ENCODE measurements at regions not wholly inside any gene's neighbourhood (a gene's known extent, or its start where the extent isn't known, plus 50 kb on each side); places are given as distances from the start of the nearest gene placed in this dataset.
A peak's percentile ranks its signal among the peaks of the same experiment; 100 is the strongest.
"Not testable (repeated sequence)": the region's sequence is repeated elsewhere in the genome, so short reads cannot be mapped to it uniquely, and the experiment has no call there.

DNA sequence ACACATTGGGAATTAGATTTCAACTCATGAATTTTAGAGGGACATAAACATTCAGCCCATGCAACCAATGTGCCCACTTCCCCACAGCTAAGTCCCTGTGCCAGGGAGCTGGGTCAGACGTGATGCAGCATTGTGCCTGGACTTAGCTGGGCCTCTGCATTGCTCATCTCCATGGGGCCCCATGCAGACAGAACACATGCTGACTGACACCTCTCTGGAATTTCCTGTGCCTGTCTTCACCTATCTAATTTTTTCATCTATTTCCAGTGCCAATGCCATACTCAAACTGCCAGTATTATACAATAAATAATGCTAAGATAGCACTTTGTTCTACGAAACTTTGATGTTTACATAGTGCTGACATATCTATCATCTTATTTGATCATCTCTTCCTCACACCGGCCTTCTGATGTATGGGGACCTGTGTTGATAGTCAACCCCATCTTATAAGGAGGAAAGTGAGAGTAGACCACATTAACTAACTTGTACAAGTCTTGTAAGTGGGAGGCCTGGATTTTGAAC lies 92.2 kb downstream of the CDC42EP3 start:
- H3K4me3 ChIP-seq (ENCODE audit: insufficient read depth, low read depth, low read length) = no peak overlapping the region
- H3K27me3 ChIP-seq (ENCODE audit: control insufficient read depth, insufficient read depth, low read length) = no peaks in the 10 kb centered on the region
- no peak for DNase-seq
- H3K36me3 ChIP-seq (replicated peaks; ENCODE audit: control insufficient read depth, insufficient read depth, low read length) = no peaks in the 10 kb centered on the region

DNA sequence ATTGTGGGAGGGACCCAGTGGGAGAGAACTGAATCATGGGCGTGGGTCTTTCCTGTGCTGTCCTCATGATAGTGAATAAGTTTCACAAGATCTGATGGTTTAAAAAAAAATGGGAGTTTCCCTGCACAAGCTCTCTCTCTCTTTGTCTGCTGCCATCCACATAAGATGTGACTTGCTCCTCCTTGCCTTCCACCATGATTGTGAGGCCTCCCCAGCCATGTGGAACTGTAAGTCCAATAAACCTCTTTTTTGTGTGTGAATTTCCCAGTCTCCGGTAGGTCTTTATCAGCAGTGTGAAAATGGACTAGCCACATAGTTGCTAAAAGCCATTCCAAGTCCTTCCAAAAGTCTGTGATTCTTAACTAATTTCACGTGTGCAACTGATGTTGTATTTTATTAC lies 91.5 kb downstream of the CDC42EP3 start:
- H3K27me3 ChIP-seq (ENCODE audit: control insufficient read depth, insufficient read depth, low read length); H3K36me3 ChIP-seq (replicated peaks; ENCODE audit: control insufficient read depth, insufficient read depth, low read length); H3K4me3 ChIP-seq (ENCODE audit: insufficient read depth, low read depth, low read length); DNase-seq: not testable (repeated sequence)

DNA sequence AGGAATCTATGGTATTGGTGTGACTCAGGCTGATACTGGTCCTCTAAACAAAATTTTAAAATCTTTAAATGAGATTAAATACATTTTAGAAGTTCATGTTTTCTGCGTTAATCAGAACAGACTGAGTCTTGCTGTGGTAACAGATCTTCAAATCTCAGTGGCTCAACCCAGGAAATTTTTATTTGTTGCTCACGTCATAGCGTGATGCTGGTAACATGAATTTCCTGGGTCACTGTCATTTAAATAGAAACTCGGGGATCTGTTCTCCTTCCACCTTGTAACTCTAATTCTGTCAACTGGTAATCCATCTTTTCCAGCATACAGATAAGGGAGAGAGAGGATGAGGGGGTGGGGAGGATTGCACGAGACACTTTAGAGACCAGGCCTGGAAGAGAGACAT lies 90.0 kb downstream of the CDC42EP3 start:
- Histone ChIP-seq H3K4me3 (ENCODE audit: insufficient read depth, low read depth, low read length) (no peak overlapping the region), H3K36me3 (replicated peaks; ENCODE audit: control insufficient read depth, insufficient read depth, low read length) (no peaks in the 10 kb centered on the region), H3K27me3 (ENCODE audit: control insufficient read depth, insufficient read depth, low read length) (no peaks in the 10 kb centered on the region)
- no peak for DNase-seq

DNA sequence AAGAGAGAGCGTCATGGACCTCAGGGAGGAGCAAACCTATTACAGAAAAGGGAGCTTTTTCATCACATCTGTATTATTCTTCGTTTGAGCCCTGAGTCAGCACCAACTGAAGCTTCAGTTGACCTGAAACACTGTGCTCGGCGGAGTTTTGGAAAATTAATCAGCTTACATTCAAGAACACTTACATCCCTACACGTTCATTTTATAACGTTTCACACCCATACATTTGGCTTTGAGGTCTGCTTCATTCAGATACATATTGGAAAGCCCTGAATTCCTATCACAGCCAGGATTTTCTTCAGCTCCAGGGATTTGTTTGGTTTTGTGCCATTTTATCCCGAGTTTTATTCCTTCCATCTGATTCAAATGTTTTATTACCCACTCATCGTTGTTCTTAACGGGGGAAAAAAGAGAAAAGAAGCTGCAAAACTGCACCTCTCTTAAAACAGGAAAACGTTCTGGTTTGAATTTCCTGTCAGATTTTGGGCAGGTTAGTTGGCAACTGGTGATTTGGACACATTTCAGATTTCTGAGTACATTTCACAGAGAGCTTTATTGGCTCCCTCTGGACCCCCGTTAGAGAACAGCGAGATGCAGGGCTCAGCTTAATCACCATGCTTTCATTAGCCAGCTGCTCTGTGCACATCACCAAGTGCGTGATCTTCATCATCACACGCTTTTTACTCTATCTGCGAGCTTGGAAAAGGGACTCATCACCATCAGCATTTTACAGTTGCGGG lies 88.8 kb downstream of the CDC42EP3 start:
- no peaks in the 10 kb centered on the region for H3K36me3 ChIP-seq (replicated peaks; ENCODE audit: control insufficient read depth, insufficient read depth, low read length)
- no peak for DNase-seq
- H3K4me3 ChIP-seq (ENCODE audit: insufficient read depth, low read depth, low read length) = no peak overlapping the region
- H3K27me3 ChIP-seq (ENCODE audit: control insufficient read depth, insufficient read depth, low read length) = no peaks in the 10 kb centered on the region

DNA sequence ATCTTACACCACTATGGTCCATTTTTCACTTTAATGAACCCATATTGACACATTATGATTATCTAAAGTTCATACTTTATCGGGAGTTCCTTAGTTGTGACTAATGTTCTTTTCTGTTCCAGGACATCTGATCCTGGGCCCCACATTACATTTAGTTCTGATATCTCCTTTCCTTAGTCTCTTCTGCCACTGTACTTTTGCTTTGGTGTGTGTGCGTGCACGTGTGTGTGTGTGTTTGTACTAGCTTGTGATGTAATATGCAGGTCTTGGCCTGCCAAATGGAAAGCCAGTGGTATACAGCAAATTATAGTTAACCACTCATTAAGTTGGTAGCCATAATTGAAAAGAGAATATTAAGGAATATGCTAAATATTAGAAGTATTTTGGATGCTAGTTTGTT lies 88.0 kb downstream of the CDC42EP3 start:
- Histone ChIP-seq H3K36me3 (replicated peaks; ENCODE audit: control insufficient read depth, insufficient read depth, low read length) (no peaks in the 10 kb centered on the region), H3K27me3 (ENCODE audit: control insufficient read depth, insufficient read depth, low read length) (no peaks in the 10 kb centered on the region), H3K4me3 (ENCODE audit: insufficient read depth, low read depth, low read length) (no peak overlapping the region)
- no peak for DNase-seq

DNA sequence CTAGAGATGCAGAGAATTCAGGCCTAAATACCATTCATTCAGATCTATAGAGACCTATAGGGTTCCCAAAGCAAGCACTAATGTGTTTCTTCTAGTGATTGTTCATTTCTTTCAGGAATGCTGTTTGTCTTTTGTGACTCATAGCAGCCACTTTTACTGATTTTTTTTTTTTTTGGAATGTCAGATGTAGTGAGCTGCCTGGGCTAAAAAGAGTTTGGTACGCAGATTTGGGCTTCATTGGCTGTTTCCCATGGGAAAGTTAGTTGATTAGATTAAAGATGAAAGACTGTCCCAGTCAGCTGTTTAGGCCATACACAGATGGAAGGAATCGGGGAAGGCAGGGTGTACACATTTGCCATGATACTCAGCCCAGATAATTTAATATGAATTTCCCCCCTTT lies 87.6 kb downstream of the CDC42EP3 start:
- Histone ChIP-seq H3K4me3 (ENCODE audit: insufficient read depth, low read depth, low read length) (no peak overlapping the region), H3K27me3 (ENCODE audit: control insufficient read depth, insufficient read depth, low read length) (no peaks in the 10 kb centered on the region), H3K36me3 (replicated peaks; ENCODE audit: control insufficient read depth, insufficient read depth, low read length) (no peaks in the 10 kb centered on the region)
- no peak for DNase-seq

DNA sequence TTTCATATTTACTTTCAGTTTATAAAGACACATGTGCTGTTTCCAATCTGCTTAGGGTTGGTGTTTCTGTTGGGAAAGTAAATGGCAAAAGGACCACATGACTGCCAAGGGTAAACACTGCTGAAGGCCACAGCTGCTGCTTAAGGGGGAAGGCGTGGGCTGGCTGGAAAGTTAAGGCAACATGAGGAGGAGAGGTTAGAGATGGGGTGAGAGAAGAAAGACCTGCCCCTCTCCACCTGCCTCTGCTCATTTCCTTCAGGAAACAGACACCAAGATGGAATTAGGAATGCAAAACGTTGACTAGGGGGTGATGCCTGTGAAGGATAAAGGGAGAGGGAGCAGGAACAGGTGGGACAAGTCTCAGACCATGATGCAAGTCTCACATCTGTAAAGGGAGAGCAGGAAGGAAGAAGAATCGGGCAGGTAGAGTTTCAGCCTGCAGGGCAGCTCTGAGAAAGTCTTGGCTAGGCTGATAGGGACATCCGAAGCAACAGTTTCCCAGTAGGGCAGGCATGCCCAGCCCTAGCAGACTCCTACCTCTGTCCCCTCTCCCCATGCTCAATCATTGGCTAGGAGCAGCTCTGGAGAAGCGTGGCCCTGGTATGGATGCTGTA lies 86.0 kb downstream of the CDC42EP3 start:
- no peak for DNase-seq
- no peaks in the 10 kb centered on the region for H3K36me3 ChIP-seq (replicated peaks; ENCODE audit: control insufficient read depth, insufficient read depth, low read length)
- no peaks in the 10 kb centered on the region for H3K27me3 ChIP-seq (ENCODE audit: control insufficient read depth, insufficient read depth, low read length)
- no peak overlapping the region for H3K4me3 ChIP-seq (ENCODE audit: insufficient read depth, low read depth, low read length)

DNA sequence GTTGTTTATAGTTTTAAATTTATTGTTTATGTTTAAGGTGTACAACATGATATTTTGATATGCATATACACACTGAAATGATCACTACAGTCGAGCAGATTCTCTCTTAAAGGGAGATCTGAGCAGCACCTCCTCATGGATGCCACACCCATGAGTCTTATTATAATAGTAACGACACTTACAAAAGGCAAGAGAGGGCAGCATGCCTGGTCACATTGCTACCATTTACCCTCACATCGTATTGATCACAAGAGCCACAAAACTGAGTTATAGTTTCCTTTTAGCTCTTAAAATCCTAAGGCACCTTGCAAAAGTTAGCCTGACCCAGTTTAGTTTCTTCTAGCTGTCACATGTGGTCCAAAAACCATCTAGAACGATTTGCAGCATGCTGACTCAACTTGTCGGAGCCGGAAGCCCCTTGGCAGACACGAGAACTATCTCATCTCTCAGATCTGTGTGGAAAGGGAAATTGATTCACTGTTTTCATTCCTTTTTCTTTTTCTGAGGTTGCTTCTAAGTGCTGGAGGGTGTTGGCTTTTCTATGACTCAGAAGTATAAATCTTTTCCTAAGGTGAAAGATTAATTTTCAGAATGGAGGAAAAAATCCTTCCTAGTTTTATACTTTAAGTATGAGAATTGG lies 85.3 kb downstream of the CDC42EP3 start:
- no peak overlapping the region for H3K4me3 ChIP-seq (ENCODE audit: insufficient read depth, low read depth, low read length)
- DNase-seq = no peak
- H3K27me3 ChIP-seq (ENCODE audit: control insufficient read depth, insufficient read depth, low read length) = no peaks in the 10 kb centered on the region
- H3K36me3 ChIP-seq (replicated peaks; ENCODE audit: control insufficient read depth, insufficient read depth, low read length) = no peaks in the 10 kb centered on the region

DNA sequence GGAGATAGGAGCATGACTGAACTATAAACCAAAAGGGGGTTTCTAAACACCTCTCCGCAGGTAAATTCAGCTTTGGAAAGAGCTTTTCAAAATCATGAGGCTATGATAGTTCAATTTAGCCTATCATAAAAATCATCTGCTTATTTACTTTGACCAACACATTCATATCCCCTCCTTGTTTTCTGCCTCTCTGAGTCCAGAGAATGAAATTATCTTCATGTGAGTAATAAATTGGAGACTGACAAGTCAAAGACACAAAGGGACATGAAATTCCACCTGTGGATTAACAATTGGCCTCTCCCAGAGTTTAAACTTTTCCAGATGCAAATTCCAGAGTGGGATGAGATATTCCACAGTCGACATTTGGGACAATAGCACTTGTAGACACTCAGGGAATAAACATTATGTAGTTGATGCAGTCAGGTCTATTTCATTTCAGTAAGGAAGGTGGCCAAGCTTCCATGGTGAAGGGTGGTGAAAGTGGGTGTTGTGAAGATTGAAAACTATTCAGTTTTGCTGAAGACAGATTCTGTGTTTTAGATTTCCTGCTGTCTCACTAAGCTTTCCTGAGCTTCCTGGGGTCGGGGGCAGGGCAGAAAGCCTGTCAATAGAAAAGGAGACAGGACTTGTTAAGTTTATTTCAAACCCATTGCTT lies 84.7 kb downstream of the CDC42EP3 start:
- Histone ChIP-seq H3K36me3 (replicated peaks; ENCODE audit: control insufficient read depth, insufficient read depth, low read length) (no peaks in the 10 kb centered on the region), H3K4me3 (ENCODE audit: insufficient read depth, low read depth, low read length) (no peak overlapping the region), H3K27me3 (ENCODE audit: control insufficient read depth, insufficient read depth, low read length) (no peaks in the 10 kb centered on the region)
- no peak for DNase-seq

DNA sequence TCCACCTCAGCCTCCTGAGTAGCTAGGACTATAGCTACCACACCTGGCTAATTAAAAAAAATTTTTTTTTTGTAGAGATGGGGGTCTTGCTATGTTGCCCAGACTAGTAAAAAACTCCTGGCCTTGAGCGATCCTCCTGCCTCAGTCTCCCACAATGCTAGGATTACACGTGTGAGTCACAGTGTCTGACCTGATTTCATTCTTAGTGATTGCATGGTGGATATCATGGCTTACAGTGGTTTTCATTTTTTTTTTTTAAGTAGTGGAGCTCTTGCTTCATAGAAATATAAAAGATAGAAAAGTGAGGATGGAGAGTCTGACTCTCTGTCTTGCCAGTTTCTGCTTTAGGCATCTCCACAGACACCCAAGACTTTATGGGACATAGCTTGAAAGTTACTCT lies 83.6 kb downstream of the CDC42EP3 start:
- H3K4me3 ChIP-seq (ENCODE audit: insufficient read depth, low read depth, low read length) = no peak overlapping the region

DNA sequence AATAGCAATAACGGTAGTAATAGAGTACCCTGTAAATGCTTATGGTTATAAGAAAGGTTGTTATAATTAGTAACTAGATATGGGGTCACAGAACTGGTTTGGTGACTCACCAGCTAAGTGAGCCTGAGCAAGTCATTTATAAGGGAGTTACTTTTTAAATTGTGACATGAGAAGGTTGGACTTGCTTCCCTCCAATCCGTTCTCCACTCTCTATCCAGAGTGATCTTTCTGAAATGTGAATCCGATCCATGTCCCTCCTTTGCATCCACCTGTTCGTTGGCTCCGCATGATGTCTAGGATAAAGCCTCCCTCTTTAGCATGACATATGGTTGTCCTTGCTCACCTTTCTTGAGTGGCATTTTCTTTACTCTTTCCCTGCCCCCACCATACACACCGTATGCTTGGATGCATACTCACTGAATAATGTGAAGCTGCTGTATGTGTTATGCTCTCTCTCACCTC lies 83.1 kb downstream of the CDC42EP3 start:
- no peak overlapping the region for H3K4me3 ChIP-seq (ENCODE audit: insufficient read depth, low read depth, low read length)
- H3K36me3 ChIP-seq (replicated peaks; ENCODE audit: control insufficient read depth, insufficient read depth, low read length) = no peaks in the 10 kb centered on the region
- no peaks in the 10 kb centered on the region for H3K27me3 ChIP-seq (ENCODE audit: control insufficient read depth, insufficient read depth, low read length)
- peak; percentile 5 for DNase-seq

More for the DNA sequence above, 83.6 kb downstream of the CDC42EP3 start:
- no peaks in the 10 kb centered on the region for H3K36me3 ChIP-seq (replicated peaks; ENCODE audit: control insufficient read depth, insufficient read depth, low read length)
- no peaks in the 10 kb centered on the region for H3K27me3 ChIP-seq (ENCODE audit: control insufficient read depth, insufficient read depth, low read length)
- DNase-seq = no peak

DNA sequence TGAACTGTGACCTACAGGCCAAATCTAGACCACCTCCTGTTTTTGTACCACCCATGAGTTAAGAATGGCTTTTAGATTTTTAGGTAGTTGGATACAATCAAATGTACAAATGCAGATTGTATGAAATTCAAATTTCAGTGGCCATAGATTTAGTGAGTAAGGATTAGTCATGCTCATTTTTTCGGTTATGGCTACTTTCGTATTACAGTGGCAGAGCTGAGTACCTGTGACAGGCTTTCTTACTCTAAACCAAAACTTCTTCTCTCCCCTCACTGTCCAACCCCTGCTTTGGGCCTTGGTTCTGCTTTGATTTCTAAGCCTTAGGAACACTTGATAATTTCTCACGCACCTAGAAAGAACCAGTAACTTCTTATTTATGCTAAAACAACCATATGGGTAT lies 82.1 kb downstream of the CDC42EP3 start:
- no peak for DNase-seq
- no peak overlapping the region for H3K4me3 ChIP-seq (ENCODE audit: insufficient read depth, low read depth, low read length)
- no peaks in the 10 kb centered on the region for H3K27me3 ChIP-seq (ENCODE audit: control insufficient read depth, insufficient read depth, low read length)
- H3K36me3 ChIP-seq (replicated peaks; ENCODE audit: control insufficient read depth, insufficient read depth, low read length) = no peaks in the 10 kb centered on the region

DNA sequence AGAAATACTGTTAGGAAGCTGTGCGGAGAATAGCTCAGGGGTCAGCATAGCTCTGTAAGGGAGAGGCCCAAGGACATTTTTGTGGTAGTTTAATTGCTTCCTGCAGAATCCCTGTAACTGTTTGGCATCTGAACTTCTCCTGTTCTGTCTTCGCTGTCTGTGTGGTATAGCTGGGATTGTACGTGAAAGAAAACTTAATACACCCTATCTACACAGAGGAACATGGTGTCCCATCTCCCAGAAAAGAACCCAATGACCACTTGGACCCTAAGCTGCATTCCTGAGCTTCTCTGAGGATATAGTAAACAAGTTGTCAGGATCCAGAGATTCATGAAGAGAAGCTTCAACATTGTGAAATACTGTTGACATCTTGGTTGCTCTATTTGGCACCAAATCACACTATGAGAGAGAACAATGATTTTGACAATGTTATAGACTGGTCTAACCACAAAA lies 81.3 kb downstream of the CDC42EP3 start:
- no peak for DNase-seq
- Histone ChIP-seq H3K27me3 (ENCODE audit: control insufficient read depth, insufficient read depth, low read length) (no peaks in the 10 kb centered on the region), H3K36me3 (replicated peaks; ENCODE audit: control insufficient read depth, insufficient read depth, low read length) (no peaks in the 10 kb centered on the region), H3K4me3 (ENCODE audit: insufficient read depth, low read depth, low read length) (no peak overlapping the region)

Data from H7 (cell line).